DND-41 (cell line): ENCODE measurements at regions not wholly inside any gene's neighbourhood (a gene's known extent, or its start where the extent isn't known, plus 50 kb on each side); places are given as distances from the start of the nearest gene placed in this dataset.

Experiments used
- EZH2 ChIP-seq: IDR thresholded peaks from 3 replicates; pipeline ENCODE4 v1.6.1; 2012; ENCODE audit warnings: borderline replicate concordance, low read depth, mild to moderate bottlenecking, moderate library complexity, low read length, inconsistent platforms; ENCODE audit not compliant: severe bottlenecking
- TF ChIP-seq, protein P1 (sequence below): IDR thresholded peaks from 2 replicates; pipeline ENCODE4 v1.5.1; 2012; ENCODE audit warnings: borderline replicate concordance, low read length, moderate library complexity, mild to moderate bottlenecking; ENCODE audit not compliant: poor library complexity, severe bottlenecking; ENCODE audit errors: extremely low read depth

DNA sequence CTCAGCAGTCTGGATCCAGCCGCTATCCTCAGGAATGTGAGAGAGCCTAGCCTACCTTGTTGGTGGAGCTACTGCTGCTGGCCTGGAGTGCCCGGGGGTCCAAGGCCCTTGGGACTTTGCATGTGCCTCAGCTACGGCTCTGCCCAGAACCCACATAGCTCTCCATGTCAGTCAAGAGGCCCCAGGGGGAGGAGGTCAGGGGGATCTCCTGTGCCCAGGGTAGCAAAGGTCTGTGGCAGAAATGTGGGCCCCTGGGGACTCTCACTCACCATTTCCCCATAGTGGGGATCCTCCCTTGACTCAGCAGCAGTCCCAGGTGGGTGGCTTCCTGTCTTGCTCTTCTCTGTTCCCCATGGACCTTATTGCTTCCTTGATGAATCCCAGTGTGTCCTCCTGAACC, 342.7 kb upstream of the CHAC2 start:
- TF ChIP-seq, protein P1, sequence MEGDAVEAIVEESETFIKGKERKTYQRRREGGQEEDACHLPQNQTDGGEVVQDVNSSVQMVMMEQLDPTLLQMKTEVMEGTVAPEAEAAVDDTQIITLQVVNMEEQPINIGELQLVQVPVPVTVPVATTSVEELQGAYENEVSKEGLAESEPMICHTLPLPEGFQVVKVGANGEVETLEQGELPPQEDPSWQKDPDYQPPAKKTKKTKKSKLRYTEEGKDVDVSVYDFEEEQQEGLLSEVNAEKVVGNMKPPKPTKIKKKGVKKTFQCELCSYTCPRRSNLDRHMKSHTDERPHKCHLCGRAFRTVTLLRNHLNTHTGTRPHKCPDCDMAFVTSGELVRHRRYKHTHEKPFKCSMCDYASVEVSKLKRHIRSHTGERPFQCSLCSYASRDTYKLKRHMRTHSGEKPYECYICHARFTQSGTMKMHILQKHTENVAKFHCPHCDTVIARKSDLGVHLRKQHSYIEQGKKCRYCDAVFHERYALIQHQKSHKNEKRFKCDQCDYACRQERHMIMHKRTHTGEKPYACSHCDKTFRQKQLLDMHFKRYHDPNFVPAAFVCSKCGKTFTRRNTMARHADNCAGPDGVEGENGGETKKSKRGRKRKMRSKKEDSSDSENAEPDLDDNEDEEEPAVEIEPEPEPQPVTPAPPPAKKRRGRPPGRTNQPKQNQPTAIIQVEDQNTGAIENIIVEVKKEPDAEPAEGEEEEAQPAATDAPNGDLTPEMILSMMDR = no peak
- TF ChIP-seq EZH2 = no peak
